ENCODE measurements at regions not wholly inside any gene's neighbourhood (a gene's known extent, or its start where the extent isn't known, plus 50 kb on each side); places are given as distances from the start of the nearest gene placed in this dataset.

- H3K9me3 ChIP-seq (ENCODE audit: control insufficient read depth, insufficient read depth, low read depth, low read length): no peaks in the 10 kb centered on the region
- H3K27ac ChIP-seq (ENCODE audit: insufficient read depth, low read length): no peak overlapping the region
- no peaks in the 10 kb centered on the region for H3K27me3 ChIP-seq (ENCODE audit: control insufficient read depth, insufficient read depth, low read length)
- TF ChIP-seq EZH2 (IDR thresholded peaks at IDR 0.05; ENCODE audit: low read length, missing control alignments) (no peak), CTCF (conservative IDR thresholded peaks at IDR 0.05 in 1 of 2, IDR thresholded peaks at IDR 0.05 in 1 of 2; ENCODE audit: low read depth in 1 of 2, low read length in 2 of 2) (no peak)
- no peak overlapping the region for H2AFZ ChIP-seq (ENCODE audit: low read length)
- H3K9ac ChIP-seq (ENCODE audit: insufficient read depth, low read length): no peak overlapping the region
- no peaks in the 10 kb centered on the region for H3K4me1 ChIP-seq (ENCODE audit: control insufficient read depth, extremely low read depth, insufficient read depth, low read length)
- H3K36me3 ChIP-seq (ENCODE audit: control insufficient read depth, insufficient read depth, low read length): no peaks in the 10 kb centered on the region
- H3K4me2 ChIP-seq (ENCODE audit: extremely low read depth, insufficient read depth, low read length): no peak overlapping the region
- no peaks in the 10 kb centered on the region for H3K79me2 ChIP-seq (ENCODE audit: control insufficient read depth, insufficient read depth, low read length)
- no peaks in the 10 kb centered on the region for H4K20me1 ChIP-seq (ENCODE audit: control insufficient read depth, extremely low read depth, insufficient read depth, low read length)
- no peak for DNase-seq (ENCODE audit: low read depth in 2 of 2)
- no peak overlapping the region for H3K4me3 ChIP-seq (replicated peaks in 1 of 4; ENCODE audit: control extremely low read depth in 1 of 4, insufficient read depth in 1 of 4, low read depth in 3 of 4, low read length in 4 of 4)
Measured at GRCh38 chr5:99973779-99974178, 561.4 kb upstream of the FAM174A start.

GRCh38 chr5:99955962-99956361, 579.2 kb upstream of the FAM174A start:
- no peaks in the 10 kb centered on the region for H3K27me3 ChIP-seq (ENCODE audit: control insufficient read depth, insufficient read depth, low read length)
- no peak for DNase-seq (ENCODE audit: low read depth in 2 of 2)
- H3K4me2 ChIP-seq (ENCODE audit: extremely low read depth, insufficient read depth, low read length): no peak overlapping the region

GRCh38 chr5:99955006-99955405, 580.2 kb upstream of the FAM174A start:
- Histone ChIP-seq H2AFZ (ENCODE audit: low read length) (no peak overlapping the region), H3K9me3 (ENCODE audit: control insufficient read depth, insufficient read depth, low read depth, low read length) (no peaks in the 10 kb centered on the region), H3K79me2 (ENCODE audit: control insufficient read depth, insufficient read depth, low read length) (no peaks in the 10 kb centered on the region), H3K36me3 (ENCODE audit: control insufficient read depth, insufficient read depth, low read length) (no peaks in the 10 kb centered on the region), H3K4me2 (ENCODE audit: extremely low read depth, insufficient read depth, low read length) (no peak overlapping the region), H3K4me3 (replicated peaks in 1 of 4; ENCODE audit: control extremely low read depth in 1 of 4, insufficient read depth in 1 of 4, low read depth in 3 of 4, low read length in 4 of 4) (no peak overlapping the region), H3K27me3 (ENCODE audit: control insufficient read depth, insufficient read depth, low read length) (no peaks in the 10 kb centered on the region), H4K20me1 (ENCODE audit: control insufficient read depth, extremely low read depth, insufficient read depth, low read length) (no peaks in the 10 kb centered on the region), H3K27ac (ENCODE audit: insufficient read depth, low read length) (no peak overlapping the region), H3K9ac (ENCODE audit: insufficient read depth, low read length) (no peak overlapping the region), H3K4me1 (ENCODE audit: control insufficient read depth, extremely low read depth, insufficient read depth, low read length) (no peaks in the 10 kb centered on the region)
- TF ChIP-seq EZH2 (IDR thresholded peaks at IDR 0.05; ENCODE audit: low read length, missing control alignments): no peak
- TF ChIP-seq CTCF (conservative IDR thresholded peaks at IDR 0.05 in 1 of 2, IDR thresholded peaks at IDR 0.05 in 1 of 2; ENCODE audit: low read depth in 1 of 2, low read length in 2 of 2): no peak
- no peak for DNase-seq (ENCODE audit: low read depth in 2 of 2)

More at GRCh38 chr5:99955962-99956361, 579.2 kb upstream of the FAM174A start:
- no peak overlapping the region for H3K9ac ChIP-seq (ENCODE audit: insufficient read depth, low read length)
- no peaks in the 10 kb centered on the region for H4K20me1 ChIP-seq (ENCODE audit: control insufficient read depth, extremely low read depth, insufficient read depth, low read length)
- TF ChIP-seq EZH2 (IDR thresholded peaks at IDR 0.05; ENCODE audit: low read length, missing control alignments): no peak
- TF ChIP-seq CTCF (conservative IDR thresholded peaks at IDR 0.05 in 1 of 2, IDR thresholded peaks at IDR 0.05 in 1 of 2; ENCODE audit: low read depth in 1 of 2, low read length in 2 of 2): no peak
- no peak overlapping the region for H3K27ac ChIP-seq (ENCODE audit: insufficient read depth, low read length)
- no peaks in the 10 kb centered on the region for H3K9me3 ChIP-seq (ENCODE audit: control insufficient read depth, insufficient read depth, low read depth, low read length)
- no peak overlapping the region for H2AFZ ChIP-seq (ENCODE audit: low read length)
- no peak overlapping the region for H3K4me3 ChIP-seq (replicated peaks in 1 of 4; ENCODE audit: control extremely low read depth in 1 of 4, insufficient read depth in 1 of 4, low read depth in 3 of 4, low read length in 4 of 4)
- no peaks in the 10 kb centered on the region for H3K79me2 ChIP-seq (ENCODE audit: control insufficient read depth, insufficient read depth, low read length)
- H3K36me3 ChIP-seq (ENCODE audit: control insufficient read depth, insufficient read depth, low read length): no peaks in the 10 kb centered on the region
- no peaks in the 10 kb centered on the region for H3K4me1 ChIP-seq (ENCODE audit: control insufficient read depth, extremely low read depth, insufficient read depth, low read length)

All from fibroblast of lung (primary cell).